Erythroblast (primary cell): ENCODE measurements at regions not wholly inside any gene's neighbourhood (a gene's known extent, or its start where the extent isn't known, plus 50 kb on each side); places are given as distances from the start of the nearest gene placed in this dataset.

ENCODE experiments used
- GATA1 ChIP-seq: IDR thresholded peaks from 2 replicates; pipeline ENCODE4 v1.6.1; 2011; ENCODE audit warnings: low read depth, mild to moderate bottlenecking, control low read depth, low read length, moderate library complexity
- POLR2A ChIP-seq: IDR thresholded peaks from 2 replicates; pipeline ENCODE4 v1.6.1; 2011; ENCODE audit warnings: mild to moderate bottlenecking, low read length

GRCh38 chr12:43072431-43072830, 479.6 kb downstream of the ADAMTS20 start:
- TF ChIP-seq POLR2A (no peak), GATA1 (no peak)
